ENCODE measurements at regions not wholly inside any gene's neighbourhood (a gene's known extent, or its start where the extent isn't known, plus 50 kb on each side); places are given as distances from the start of the nearest gene placed in this dataset.

- TF ChIP-seq, protein P1, sequence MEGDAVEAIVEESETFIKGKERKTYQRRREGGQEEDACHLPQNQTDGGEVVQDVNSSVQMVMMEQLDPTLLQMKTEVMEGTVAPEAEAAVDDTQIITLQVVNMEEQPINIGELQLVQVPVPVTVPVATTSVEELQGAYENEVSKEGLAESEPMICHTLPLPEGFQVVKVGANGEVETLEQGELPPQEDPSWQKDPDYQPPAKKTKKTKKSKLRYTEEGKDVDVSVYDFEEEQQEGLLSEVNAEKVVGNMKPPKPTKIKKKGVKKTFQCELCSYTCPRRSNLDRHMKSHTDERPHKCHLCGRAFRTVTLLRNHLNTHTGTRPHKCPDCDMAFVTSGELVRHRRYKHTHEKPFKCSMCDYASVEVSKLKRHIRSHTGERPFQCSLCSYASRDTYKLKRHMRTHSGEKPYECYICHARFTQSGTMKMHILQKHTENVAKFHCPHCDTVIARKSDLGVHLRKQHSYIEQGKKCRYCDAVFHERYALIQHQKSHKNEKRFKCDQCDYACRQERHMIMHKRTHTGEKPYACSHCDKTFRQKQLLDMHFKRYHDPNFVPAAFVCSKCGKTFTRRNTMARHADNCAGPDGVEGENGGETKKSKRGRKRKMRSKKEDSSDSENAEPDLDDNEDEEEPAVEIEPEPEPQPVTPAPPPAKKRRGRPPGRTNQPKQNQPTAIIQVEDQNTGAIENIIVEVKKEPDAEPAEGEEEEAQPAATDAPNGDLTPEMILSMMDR (IDR thresholded peaks at IDR 0.05), result no peak
- TF ChIP-seq POLR2A (IDR thresholded peaks at IDR 0.05), result no peak
- intact Hi-C loops (cut with DNase I), result no loop called here
- Histone ChIP-seq H3K27me3 (no peaks in the 10 kb centered on the region), H3K36me3 (replicated peaks in 1 of 2) (no peaks in the 10 kb centered on the region), H3K4me3 (no peak overlapping the region), H3K9me3 (replicated peaks in 1 of 3) (no peaks in the 10 kb centered on the region), H3K27ac (no peak overlapping the region), H3K4me1 (replicated peaks in 1 of 2) (peaks cover 18 to 22% of the 10 kb centered on the region in 2 donors)
- DNase-seq, result no peak
- WGBS, 4 donors, result 84 to 97% (median 89%) methylated on average over 1 of the region's 1 CpG
Observed at GRCh38 chr16:85494315-85494714, 118.8 kb upstream of the GSE1 start.

DNA sequence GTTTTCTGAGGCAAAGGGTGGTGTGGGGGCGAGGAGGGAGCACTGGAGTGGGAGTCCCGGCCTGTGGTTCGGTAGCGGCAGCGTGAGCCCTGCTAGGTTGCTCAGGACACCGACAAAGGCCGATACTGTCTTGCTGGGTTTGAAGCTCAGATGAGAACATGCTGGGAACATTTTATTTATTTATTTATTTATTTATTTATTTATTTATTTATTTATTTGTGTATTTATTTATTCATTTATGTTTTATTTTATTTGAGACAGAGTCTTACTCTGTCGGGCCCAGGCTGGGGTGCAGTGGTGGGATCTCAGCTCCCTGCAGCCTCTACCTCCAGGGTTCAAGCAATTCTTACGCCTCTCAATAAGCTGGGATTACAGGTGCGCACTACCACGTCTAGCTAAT is 117.9 kb upstream of the GSE1 start:
- Histone ChIP-seq H3K4me3 (no peak overlapping the region), H3K9me3 (replicated peaks in 1 of 3) (no peaks in the 10 kb centered on the region), H3K27ac (no peak overlapping the region), H3K4me1 (replicated peaks in 1 of 2) (peaks cover 18 to 22% of the 10 kb centered on the region in 2 donors), H3K36me3 (replicated peaks in 1 of 2) (no peaks in the 10 kb centered on the region), H3K27me3 (no peaks in the 10 kb centered on the region)
- no peak for DNase-seq
- TF ChIP-seq, protein P1 (IDR thresholded peaks at IDR 0.05), result no peak
- no peak for TF ChIP-seq POLR2A (IDR thresholded peaks at IDR 0.05)
- 95 to 98% (median 97%) methylated on average over 11 of the region's 11 CpGs for WGBS, 4 donors
- intact Hi-C loops (cut with DNase I), result no loop called here

DNA sequence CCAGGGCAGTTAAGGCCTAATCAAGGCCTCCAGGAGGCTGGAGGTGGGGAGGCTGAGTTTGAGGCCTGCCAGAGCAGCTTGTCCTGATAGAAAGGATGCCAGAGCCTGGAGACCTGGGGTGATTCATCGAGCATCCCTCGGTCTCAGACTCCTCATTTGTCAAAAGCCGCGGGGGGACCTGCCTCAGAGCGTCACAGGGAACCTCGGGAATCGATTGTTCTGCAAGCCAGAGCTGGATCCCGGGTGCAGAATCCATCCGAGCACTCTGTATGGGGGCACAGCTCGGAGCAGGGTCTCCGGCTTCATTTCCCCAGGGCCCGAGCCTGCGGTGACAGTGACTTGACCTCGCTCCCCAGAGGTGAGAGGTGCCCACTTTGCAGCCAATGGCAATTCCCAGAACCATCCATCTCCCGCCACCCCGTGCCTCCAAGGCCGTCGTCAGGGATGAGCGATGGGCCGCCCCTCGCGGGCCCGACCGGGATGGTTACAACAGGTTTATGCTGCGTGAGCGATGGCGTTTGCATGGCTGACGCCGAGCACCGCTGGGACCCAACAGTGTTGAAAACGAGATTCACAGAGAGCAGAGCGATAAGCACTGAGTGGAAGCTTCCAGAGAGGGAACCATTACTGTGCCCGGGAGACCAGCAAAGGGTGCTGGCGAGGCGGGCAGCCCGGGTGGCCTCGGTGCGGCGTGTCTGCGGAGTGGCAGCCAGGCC is 117.1 kb upstream of the GSE1 start:
- Histone ChIP-seq H3K36me3 (replicated peaks in 1 of 2) (no peaks in the 10 kb centered on the region), H3K27me3 (no peaks in the 10 kb centered on the region), H3K4me3 (no peak overlapping the region), H3K27ac (no peak overlapping the region), H3K9me3 (replicated peaks in 1 of 3) (no peaks in the 10 kb centered on the region), H3K4me1 (replicated peaks in 1 of 2) (peaks cover 17 to 19% of the 10 kb centered on the region in 2 donors)
- DNase-seq, result no peak
- WGBS, 4 donors, result 91 to 94% (median 92%) methylated on average over 20 to 40 of the region's 40 CpGs
- TF ChIP-seq POLR2A (IDR thresholded peaks at IDR 0.05), result no peak
- TF ChIP-seq, protein P1 (IDR thresholded peaks at IDR 0.05), result no peak
- intact Hi-C loops (cut with DNase I), result no loop called here

- no peak overlapping the region for H3K27ac ChIP-seq
- intact Hi-C loops (cut with DNase I), result no loop called here
- H3K4me1 ChIP-seq (replicated peaks in 1 of 2), result peaks cover under 1 to 1% of the 10 kb centered on the region in 2 donors
- no peaks in the 10 kb centered on the region for H3K36me3 ChIP-seq (replicated peaks in 1 of 2)
- no peak for TF ChIP-seq POLR2A (IDR thresholded peaks at IDR 0.05)
- TF ChIP-seq, protein P1 (IDR thresholded peaks at IDR 0.05), result no peak
- no peaks in the 10 kb centered on the region for H3K27me3 ChIP-seq
- H3K9me3 ChIP-seq (replicated peaks in 1 of 3), result no peaks in the 10 kb centered on the region
- DNase-seq, result no peak
- H3K4me3 ChIP-seq, result no peak overlapping the region
- WGBS, 4 donors, result 83 to 86% (median 85%) methylated on average over 11 to 17 of the region's 17 CpGs
Observed at GRCh38 chr16:85497622-85498314, 115.4 kb upstream of the GSE1 start.
